Right lobe of liver (tissue), 4 donors: ENCODE measurements at regions not wholly inside any gene's neighbourhood (a gene's known extent, or its start where the extent isn't known, plus 50 kb on each side); places are given as distances from the start of the nearest gene placed in this dataset.

Source experiments
- CTCF ChIP-seq, 4 donors: fragments of 200-600 bp in 3 of 4; fragments of 450-650 bp in 1 of 4; IDR thresholded peaks; one replicate each; pipeline versions ENCODE4 v1.5.1 to v1.8.0; 2016 to 2022; ENCODE audit warnings: antibody characterized with exemption in 4 of 4, mild to moderate bottlenecking in 2 of 4
- POLR2A ChIP-seq: fragments of 450-650 bp; IDR thresholded peaks from one replicate; pipeline ENCODE4 v1.6.1; 2017; ENCODE audit warnings: antibody characterized with exemption, mild to moderate bottlenecking
- donor health status: DM: no; HTN: no; CAD: no.
- donor health status: DM: no; HTN: no; CAD: no.
- donor health status: DM: no; HTN: yes; CAD: no.

GRCh38 chr3:21237638-21238037, 513.4 kb downstream of the ZNF385D start:
- TF ChIP-seq POLR2A: no peak
- TF ChIP-seq CTCF (IDR thresholded peaks at IDR 0.05): no peak
